ENCODE measurements at regions not wholly inside any gene's neighbourhood (a gene's known extent, or its start where the extent isn't known, plus 50 kb on each side); places are given as distances from the start of the nearest gene placed in this dataset.
A peak's percentile ranks its signal among the peaks of the same experiment; 100 is the strongest.

DNA sequence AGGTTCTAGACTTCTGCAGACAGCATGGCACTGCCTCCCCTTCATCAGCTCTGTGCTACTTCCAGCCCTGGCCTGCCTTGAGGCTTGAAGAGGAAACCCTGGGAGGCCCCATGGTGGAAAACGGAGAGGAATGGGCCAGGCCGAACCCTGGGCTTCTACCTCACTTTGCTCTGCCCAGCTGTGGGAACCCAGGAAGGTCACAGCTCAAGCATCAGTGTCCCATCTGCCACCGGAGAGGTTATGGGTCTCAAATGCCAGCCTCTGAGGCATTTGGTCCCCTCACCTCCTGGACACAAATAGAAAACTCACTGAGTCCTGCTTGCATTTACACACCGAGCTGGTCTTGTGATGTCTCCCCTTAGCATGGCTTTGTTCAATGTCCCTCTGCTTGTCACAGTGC, 80.1 kb upstream of the ALDH1B1 start:
- no peak for DNase-seq

DNA sequence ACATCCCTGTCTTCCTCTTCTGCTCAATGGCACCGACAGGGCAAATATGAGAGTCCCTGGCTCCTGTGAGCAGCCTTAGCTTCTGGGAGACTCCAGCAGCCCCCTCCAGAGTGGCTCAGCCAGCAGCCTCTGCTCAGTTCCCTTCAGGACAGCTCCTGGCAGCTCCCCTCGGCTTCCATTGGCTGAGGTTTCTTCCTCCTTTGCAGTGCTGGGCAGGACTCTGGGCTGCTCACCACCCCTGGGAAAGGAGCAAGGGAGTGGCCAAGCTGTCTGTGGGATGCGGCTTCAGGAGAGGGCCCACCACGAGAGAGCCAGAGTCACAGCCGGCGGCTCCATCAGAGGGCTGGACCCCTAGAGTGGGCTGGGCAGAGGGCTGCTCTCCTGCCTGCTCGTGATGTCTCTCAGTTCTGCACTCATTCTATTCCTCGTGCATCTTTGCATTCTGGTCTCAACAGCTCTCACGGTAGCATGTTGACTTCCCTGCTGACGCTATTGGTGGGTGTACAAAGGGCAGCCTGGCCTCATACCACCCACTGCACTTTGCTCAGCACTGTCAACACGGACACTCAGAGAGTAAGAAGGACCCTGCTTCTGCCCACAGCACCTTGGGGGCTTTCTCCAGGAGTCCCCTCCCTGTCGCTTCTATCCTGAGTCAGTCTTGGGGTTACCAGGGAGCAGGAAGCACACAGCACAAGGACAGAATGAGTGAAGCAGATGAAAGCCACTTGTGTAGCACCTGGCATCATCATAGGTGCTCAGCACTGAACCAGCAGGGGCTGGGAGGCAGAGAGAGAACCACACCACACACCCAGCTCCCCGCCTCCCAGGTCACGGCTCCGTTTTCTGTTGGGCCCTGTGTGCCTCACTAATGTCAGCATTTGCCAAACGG, 80.9 kb upstream of the ALDH1B1 start:
- peak; percentile 30 to 62 for DNase-seq

- DNase-seq = peak; percentile 96 to 97
These were observed 82.9 kb upstream of the ALDH1B1 start for GRCh38 chr9:38309324-38310195.

DNA sequence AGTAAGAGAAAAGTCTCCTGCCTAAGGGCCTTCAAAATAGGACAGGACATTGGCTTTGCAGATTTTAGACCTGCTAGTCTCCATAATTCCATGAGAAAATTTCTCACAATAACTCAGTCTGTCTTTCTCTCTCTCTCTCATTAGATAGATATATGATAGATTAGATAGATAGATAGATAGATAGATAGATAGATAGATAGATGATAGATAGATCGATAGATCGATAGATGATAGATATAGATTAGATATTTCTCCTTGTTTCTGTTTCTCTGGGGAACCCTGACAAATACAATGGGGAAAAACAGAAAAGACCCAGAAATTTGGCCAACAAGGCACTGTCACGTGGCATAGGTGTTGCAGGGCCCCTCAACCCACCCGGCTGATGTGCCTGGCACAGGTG, 84.4 kb upstream of the ALDH1B1 start:
- no peak for DNase-seq

- DNase-seq = no peak
These were observed 85.6 kb upstream of the ALDH1B1 start for GRCh38 chr9:38306899-38307298.

GRCh38 chr9:38305582-38305981, 86.9 kb upstream of the ALDH1B1 start:
- no peak for DNase-seq

DNA sequence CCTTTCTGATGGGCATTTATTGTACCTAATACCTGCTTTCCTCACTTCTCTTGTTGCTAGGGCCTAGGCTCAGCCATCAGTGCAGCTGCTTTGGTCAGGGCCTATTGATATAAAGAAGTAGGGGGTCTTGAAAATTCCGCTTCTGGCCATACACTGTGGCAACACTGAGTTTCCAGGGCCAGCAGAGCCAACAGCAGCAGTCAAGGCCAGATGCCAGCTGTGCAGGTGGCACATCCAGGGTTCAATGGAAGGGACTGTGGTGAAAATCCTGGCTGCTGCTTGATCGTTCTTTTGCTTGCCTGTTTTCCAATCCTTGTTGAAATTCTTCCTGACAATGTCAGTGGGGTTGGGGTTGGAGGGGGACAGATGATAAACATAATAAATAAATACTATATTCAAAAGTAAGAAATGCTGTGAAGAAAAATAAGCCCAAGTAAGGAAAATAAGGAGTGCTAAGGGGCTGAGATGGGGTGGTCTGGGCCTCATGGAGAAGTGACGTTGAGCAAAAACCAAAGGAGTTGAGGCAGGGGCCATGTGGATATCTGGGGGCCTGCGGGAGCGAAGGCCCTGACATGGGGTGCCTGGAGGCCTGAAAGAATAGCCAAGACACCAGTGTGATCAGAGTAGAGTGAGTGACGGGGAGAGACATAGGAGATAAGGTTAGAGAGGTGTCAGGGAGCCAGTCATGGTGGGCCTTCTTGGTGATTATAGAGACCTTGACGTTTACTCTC, 91.0 kb upstream of the ALDH1B1 start:
- DNase-seq = no peak

- DNase-seq = no peak
These were observed 92.6 kb upstream of the ALDH1B1 start for GRCh38 chr9:38299856-38300255.

DNA sequence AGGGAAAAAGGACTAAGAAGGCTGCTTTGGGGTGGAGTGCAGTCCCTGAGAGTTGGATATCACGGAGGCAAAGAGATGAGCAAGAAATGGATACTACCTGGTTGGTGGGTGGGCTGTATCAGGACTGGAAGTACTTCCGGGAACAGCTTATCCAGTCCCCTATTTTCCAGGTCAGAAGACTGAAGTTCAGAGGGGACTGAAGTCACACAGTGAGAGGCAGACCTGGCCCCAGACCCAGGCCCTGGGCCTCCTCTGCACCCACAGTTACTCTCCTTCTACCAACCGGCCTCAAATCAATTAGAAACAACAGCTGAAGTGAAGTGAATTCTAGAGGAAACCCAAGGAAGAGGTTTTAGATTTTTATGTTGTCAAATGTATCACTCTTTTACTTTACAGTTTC, 93.6 kb upstream of the ALDH1B1 start:
- no peak for DNase-seq

GRCh38 chr9:38298503-38298902, 94.0 kb upstream of the ALDH1B1 start:
- DNase-seq = no peak

- no peak for DNase-seq
These were observed 95.7 kb upstream of the ALDH1B1 start for GRCh38 chr9:38296807-38297206.

DNA sequence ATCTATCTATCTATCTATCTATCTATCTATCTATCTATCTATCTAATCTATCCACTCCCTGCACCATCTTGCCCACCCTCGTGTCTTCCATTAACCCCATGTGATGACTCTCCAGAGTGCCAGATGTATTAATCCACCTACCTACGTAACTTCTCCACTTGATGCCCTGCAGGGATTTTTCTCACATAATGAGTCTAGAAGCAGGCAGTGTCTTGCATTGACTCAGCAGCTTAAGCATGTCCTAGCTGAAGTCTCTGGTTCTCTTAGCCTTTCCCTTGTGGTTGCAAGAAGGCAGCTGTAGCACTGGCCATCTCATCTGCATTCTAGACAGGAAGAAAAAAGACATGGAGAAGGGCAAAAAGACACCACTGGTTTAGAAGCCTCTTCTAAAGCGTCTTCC, 96.7 kb upstream of the ALDH1B1 start:
- no peak for DNase-seq

- no peak for DNase-seq
These were observed 98.1 kb upstream of the ALDH1B1 start for GRCh38 chr9:38294220-38294960.

GRCh38 chr9:38293022-38293421, 99.5 kb upstream of the ALDH1B1 start:
- DNase-seq = no peak

- DNase-seq = no peak
These were observed 100.0 kb upstream of the ALDH1B1 start for GRCh38 chr9:38292480-38292879.

GRCh38 chr9:38289866-38290245, 102.6 kb upstream of the ALDH1B1 start:
- no peak for DNase-seq

GRCh38 chr9:38289236-38289865, 103.2 kb upstream of the ALDH1B1 start:
- no peak for DNase-seq

DNA sequence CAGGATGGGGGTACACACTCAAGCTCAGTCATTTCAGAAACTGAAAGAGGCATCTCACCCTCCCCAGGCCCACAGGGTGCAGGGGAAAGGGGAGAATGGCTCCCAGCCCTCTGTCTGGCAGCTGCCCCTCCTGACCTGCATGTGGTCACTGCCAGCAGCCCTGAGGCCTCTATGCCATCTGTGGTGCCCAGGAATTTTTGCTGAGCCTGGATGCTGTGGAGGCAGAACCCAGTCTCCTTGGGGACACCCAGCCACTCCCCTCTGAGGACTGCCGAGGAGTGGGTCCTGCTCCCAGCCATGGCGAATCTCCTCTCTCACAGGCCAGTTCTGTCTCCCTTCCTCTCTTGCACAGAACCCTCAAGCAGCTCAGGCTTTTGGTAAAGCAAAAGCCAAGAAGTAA, 104.0 kb upstream of the ALDH1B1 start:
- no peak for DNase-seq

DNA sequence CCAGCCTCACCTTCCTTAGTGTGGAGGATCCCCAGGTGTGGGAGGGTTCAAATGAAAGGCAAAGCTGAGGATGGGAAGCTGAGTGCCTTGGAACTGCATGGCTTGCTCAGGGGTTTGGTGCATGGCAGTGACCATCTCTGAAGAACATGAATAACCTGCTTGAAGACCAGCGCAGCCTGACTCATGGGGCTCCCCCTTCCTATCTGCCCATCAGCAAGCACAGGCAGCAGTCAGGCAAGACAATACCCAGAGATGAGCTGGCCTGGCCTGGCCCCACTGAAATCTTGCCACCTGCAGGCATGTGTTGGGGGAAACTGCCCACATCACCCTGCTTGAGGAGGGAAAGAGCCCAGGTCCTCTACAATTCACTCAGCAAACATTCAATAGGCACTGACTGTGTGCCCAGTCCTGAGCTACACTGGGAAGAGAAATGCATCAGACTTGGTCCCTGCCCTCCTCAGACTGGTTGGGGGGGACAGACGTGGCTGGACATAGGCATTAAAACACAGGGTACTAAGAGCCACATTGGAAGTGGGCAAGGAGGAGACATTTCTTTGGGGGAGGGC, 105.0 kb upstream of the ALDH1B1 start:
- no peak for DNase-seq

- DNase-seq = no peak
These were observed 105.7 kb upstream of the ALDH1B1 start for GRCh38 chr9:38286766-38287165.

DNA sequence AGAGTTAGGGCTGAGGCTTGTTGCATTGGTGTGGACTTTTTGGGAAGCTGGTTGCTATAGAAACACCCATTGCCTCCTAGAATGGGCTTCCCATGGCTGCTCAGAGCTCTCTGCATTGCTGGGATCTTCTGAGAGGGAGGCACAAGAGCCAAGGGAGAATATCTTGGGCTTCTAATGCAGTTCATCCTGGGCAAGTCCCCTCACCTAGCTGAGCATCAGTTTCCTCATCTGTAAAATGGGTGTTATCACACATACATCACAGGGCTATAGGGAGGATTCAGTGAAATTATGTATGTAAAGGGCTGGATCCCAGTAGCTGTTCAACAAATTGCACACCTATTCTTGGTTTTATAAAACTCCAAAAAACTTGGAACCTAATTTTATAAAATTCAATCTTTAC, 106.1 kb upstream of the ALDH1B1 start:
- DNase-seq = no peak

DNA sequence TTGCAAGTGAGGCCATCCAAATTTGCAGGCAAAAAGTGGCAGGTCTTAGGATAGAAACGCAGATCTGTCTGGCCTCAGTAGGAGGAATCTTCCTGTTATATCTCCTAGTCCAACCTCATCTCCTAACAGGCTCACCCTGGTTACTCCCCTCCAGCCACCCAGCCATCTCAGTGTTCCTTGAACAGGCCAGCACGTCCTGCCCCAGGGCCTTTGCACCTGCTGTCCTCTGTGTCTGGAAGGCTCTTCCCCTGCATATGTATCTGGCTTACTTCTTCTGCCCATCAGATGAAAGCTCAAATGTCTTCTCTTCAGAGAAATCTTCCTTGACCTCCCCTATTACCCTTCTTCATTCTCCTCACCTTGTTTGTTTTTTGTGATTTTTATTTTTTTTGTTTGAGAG, 107.3 kb upstream of the ALDH1B1 start:
- DNase-seq = no peak
